ENCODE measurements at regions not wholly inside any gene's neighbourhood (a gene's known extent, or its start where the extent isn't known, plus 50 kb on each side); places are given as distances from the start of the nearest gene placed in this dataset.

DNA sequence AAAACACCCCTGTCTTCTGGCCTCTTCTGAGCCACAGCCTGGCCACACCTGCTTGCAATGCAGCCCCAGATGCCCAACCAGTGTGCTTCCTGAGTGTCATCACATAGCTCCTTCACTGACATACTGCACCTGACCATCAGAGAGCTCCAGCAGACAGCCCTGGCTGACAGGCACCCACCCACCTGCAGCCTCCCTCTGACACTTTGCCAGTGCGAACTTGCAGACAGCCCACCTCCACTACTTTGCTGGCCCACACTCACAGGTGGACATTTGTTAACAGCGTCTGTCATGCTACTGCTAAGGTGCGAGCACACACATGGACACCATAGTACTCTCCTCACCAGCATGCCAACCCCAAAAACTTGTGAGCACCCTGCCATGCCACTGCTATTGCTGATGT is 740.1 kb downstream of the DNAJB9 start:
- peak in 1 of 6 donors; percentile 22 for DNase-seq
- TF ChIP-seq, protein P1, sequence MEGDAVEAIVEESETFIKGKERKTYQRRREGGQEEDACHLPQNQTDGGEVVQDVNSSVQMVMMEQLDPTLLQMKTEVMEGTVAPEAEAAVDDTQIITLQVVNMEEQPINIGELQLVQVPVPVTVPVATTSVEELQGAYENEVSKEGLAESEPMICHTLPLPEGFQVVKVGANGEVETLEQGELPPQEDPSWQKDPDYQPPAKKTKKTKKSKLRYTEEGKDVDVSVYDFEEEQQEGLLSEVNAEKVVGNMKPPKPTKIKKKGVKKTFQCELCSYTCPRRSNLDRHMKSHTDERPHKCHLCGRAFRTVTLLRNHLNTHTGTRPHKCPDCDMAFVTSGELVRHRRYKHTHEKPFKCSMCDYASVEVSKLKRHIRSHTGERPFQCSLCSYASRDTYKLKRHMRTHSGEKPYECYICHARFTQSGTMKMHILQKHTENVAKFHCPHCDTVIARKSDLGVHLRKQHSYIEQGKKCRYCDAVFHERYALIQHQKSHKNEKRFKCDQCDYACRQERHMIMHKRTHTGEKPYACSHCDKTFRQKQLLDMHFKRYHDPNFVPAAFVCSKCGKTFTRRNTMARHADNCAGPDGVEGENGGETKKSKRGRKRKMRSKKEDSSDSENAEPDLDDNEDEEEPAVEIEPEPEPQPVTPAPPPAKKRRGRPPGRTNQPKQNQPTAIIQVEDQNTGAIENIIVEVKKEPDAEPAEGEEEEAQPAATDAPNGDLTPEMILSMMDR (IDR thresholded peaks at IDR 0.05): no peak
- Histone ChIP-seq H3K4me3 (no peak overlapping the region), H3K4me1 (no peaks in the 10 kb centered on the region), H3K9me3 (no peaks in the 10 kb centered on the region), H3K36me3 (no peaks in the 10 kb centered on the region), H3K27ac (no peak overlapping the region), H3K27me3 (no peaks in the 10 kb centered on the region)
- 92 to 98% methylated on average over 3 of the region's 3 CpGs for WGBS, 2 donors
- ATAC-seq: no peak
- intact Hi-C loops (cut with DNase I): no loop called here
- no peak for FAIRE-seq

DNA sequence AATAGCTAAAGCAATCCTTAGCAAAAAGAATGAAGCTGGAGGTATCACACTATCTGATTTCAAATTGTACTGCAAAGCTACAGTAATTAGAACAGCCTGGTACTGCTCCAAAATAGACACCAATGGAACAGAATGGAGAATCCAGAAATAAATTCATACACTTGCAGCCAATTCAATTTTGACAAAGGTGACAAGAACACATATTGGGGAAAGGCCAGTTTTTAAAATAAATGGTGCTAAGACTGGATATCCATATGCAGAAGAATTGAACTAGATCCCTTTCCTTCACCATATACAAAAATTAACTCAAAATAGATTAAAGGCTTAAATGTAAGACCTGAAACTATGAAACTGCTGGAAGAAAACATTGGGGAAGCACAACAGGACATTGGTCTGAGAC is 748.5 kb downstream of the DNAJB9 start:
- no peak for FAIRE-seq
- no peaks in the 10 kb centered on the region for H3K9me3 ChIP-seq
- H3K4me3 ChIP-seq: no peak overlapping the region
- TF ChIP-seq, protein P1 (IDR thresholded peaks at IDR 0.05): no peak
- no peaks in the 10 kb centered on the region for H3K27me3 ChIP-seq
- intact Hi-C loops (cut with DNase I): no loop called here
- no peak for ATAC-seq
- peaks cover 0 to under 1% (median 0%) of the 10 kb centered on the region in 3 donors for H3K4me1 ChIP-seq
- no peak overlapping the region for H3K27ac ChIP-seq
- DNase-seq: no peak
- no peaks in the 10 kb centered on the region for H3K36me3 ChIP-seq

DNA sequence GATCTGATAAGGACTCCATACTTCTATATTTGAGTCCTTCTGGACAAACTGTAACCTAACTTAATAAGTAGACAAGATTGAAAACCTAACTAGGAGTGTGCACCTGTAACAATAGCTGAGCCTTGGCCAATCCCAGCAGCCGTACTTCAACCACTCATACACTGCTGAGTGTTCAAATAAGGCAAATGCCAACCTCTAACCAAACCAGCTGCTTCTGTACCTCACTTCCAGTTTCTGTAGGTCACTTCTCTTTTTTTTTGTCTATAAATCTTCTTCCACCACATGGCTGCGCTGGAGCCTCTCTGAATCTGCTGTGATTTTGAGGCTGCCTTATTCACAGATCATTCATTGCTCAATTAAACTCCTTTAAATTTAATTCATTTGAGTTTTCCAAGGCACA is 753.2 kb downstream of the DNAJB9 start:
- H3K4me1 ChIP-seq: peaks cover 0 to 4% (median 0%) of the 10 kb centered on the region in 3 donors
- no peak for DNase-seq
- H3K4me3 ChIP-seq: no peak overlapping the region
- no peaks in the 10 kb centered on the region for H3K36me3 ChIP-seq
- peak in 1 of 4 donors; percentile 43 for ATAC-seq
- intact Hi-C loops (cut with DNase I): no loop called here
- H3K27me3 ChIP-seq: no peaks in the 10 kb centered on the region
- TF ChIP-seq, protein P1 (IDR thresholded peaks at IDR 0.05): no peak
- H3K27ac ChIP-seq: no peak overlapping the region
- FAIRE-seq: no peak
- H3K9me3 ChIP-seq: no peaks in the 10 kb centered on the region
- 77 to 79% methylated on average over 2 of the region's 2 CpGs for WGBS, 2 donors

DNA sequence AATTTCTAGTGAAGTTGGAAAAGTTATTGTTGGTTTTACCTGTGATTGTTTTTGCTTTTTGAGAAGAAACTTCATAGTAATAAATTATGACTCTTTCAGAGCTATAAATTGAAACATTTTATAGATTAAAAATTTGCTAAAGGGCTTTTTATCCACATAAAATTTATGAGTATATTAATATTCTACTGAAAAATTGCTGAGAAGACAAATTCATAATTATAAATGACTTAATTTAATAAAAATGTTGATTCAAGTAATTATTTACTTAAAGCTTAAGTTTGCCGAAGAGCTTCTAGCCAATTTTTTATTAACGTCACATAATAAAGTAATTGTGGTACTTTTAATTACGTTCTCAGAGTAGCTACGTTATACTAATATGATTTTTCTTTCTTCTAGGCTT is 761.7 kb downstream of the DNAJB9 start:
- intact Hi-C loops (cut with DNase I): no loop called here
- H3K9me3 ChIP-seq: no peaks in the 10 kb centered on the region
- peaks cover 0 to 10% (median 2%) of the 10 kb centered on the region in 3 donors for H3K4me1 ChIP-seq
- FAIRE-seq (no peak), ATAC-seq (no peak), DNase-seq (no peak)
- H3K4me3 ChIP-seq: no peak overlapping the region
- no peak overlapping the region for H3K27ac ChIP-seq
- 88 to 91% methylated on average over 4 of the region's 4 CpGs for WGBS, 2 donors
- TF ChIP-seq, protein P1 (IDR thresholded peaks at IDR 0.05): no peak
- no peaks in the 10 kb centered on the region for H3K27me3 ChIP-seq
- no peaks in the 10 kb centered on the region for H3K36me3 ChIP-seq

DNA sequence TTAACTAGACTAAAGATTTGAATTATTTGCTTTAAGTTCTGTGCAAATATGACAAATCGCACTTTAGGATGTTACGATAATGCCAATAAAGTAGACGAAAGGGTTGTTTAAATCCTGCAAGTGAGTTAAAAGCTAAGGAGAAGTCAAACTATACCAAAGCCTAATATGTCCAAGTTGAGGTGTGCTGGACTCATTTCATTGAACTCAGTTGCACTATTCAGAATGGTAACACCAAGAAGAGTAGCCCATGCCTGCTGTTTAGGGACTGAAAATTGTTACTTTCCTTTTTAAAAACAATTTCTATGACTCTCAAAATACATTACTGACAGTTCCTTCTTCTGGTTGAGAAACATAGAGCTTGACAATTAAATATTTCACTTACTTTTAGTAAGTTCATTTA is 766.3 kb downstream of the DNAJB9 start:
- no peaks in the 10 kb centered on the region for H3K36me3 ChIP-seq
- ATAC-seq: peak in 1 of 4 donors; percentile 70
- 35 to 50% methylated on average over 3 of the region's 3 CpGs for WGBS, 2 donors
- FAIRE-seq: peak; percentile 56
- intact Hi-C loops (cut with DNase I): no loop called here
- H3K4me1 ChIP-seq: peaks cover 0 to 10% (median 3%) of the 10 kb centered on the region in 3 donors
- no peaks in the 10 kb centered on the region for H3K27me3 ChIP-seq
- no peak overlapping the region for H3K27ac ChIP-seq
- TF ChIP-seq, protein P1 (IDR thresholded peaks at IDR 0.05): no peak
- H3K4me3 ChIP-seq: no peak overlapping the region
- DNase-seq: no peak
- no peaks in the 10 kb centered on the region for H3K9me3 ChIP-seq

All from pancreas (tissue), 10 donors.